ENCODE measurements at regions not wholly inside any gene's neighbourhood (a gene's known extent, or its start where the extent isn't known, plus 50 kb on each side); places are given as distances from the start of the nearest gene placed in this dataset.

GRCh38 chr7:79822620-79823240 lies 311.9 kb upstream of the GNAI1 start:
- Histone ChIP-seq H3K4me3 (ENCODE audit: low read length in 3 of 3) (no peak overlapping the region), H3K9me3 (ENCODE audit: control insufficient read depth in 2 of 3, insufficient read depth in 1 of 3, low read length in 3 of 3) (no peaks in the 10 kb centered on the region), H3K36me3 (ENCODE audit: control insufficient read depth in 2 of 3, insufficient read depth in 3 of 3, low read length in 3 of 3) (no peaks in the 10 kb centered on the region), H3K9ac (ENCODE audit: low read length in 3 of 3) (no peak overlapping the region), H3K27me3 (ENCODE audit: control insufficient read depth, insufficient read depth, low read length) (no peaks in the 10 kb centered on the region), H3K27ac (ENCODE audit: low read depth in 2 of 2, low read length in 2 of 2) (no peak overlapping the region), H3K4me1 (ENCODE audit: control insufficient read depth in 2 of 3, insufficient read depth in 2 of 3, low read depth in 1 of 3, low read length in 3 of 3) (no peaks in the 10 kb centered on the region)
- DNase-seq (no peak), FAIRE-seq (no peak)
- intact Hi-C loops (cut with DNase I), result no loop called here
- no peak for TF ChIP-seq CTCF (IDR thresholded peaks at IDR 0.05; ENCODE audit: borderline replicate concordance, extremely low read depth, insufficient read depth)

GRCh38 chr7:79820387-79820786 lies 314.2 kb upstream of the GNAI1 start:
- FAIRE-seq, result no peak
- no peak overlapping the region for H3K9ac ChIP-seq (ENCODE audit: low read length in 3 of 3)
- no peaks in the 10 kb centered on the region for H3K36me3 ChIP-seq (ENCODE audit: control insufficient read depth in 2 of 3, insufficient read depth in 3 of 3, low read length in 3 of 3)
- H3K27ac ChIP-seq (ENCODE audit: low read depth in 2 of 2, low read length in 2 of 2), result no peak overlapping the region
- no peak for TF ChIP-seq CTCF (IDR thresholded peaks at IDR 0.05; ENCODE audit: borderline replicate concordance, extremely low read depth, insufficient read depth)
- H3K4me1 ChIP-seq (ENCODE audit: control insufficient read depth in 2 of 3, insufficient read depth in 2 of 3, low read depth in 1 of 3, low read length in 3 of 3), result no peaks in the 10 kb centered on the region
- no peaks in the 10 kb centered on the region for H3K9me3 ChIP-seq (ENCODE audit: control insufficient read depth in 2 of 3, insufficient read depth in 1 of 3, low read length in 3 of 3)
- intact Hi-C loops (cut with DNase I), result no loop called here
- peak; percentile 47 to 81 (median 52) for DNase-seq
- no peaks in the 10 kb centered on the region for H3K27me3 ChIP-seq (ENCODE audit: control insufficient read depth, insufficient read depth, low read length)
- H3K4me3 ChIP-seq (ENCODE audit: low read length in 3 of 3), result no peak overlapping the region

GRCh38 chr7:79810916-79811315 lies 323.7 kb upstream of the GNAI1 start:
- intact Hi-C loops (cut with DNase I), result no loop called here
- Histone ChIP-seq H3K4me1 (ENCODE audit: control insufficient read depth in 2 of 3, insufficient read depth in 2 of 3, low read depth in 1 of 3, low read length in 3 of 3) (no peaks in the 10 kb centered on the region), H3K9ac (ENCODE audit: low read length in 3 of 3) (no peak overlapping the region), H3K27ac (ENCODE audit: low read depth in 2 of 2, low read length in 2 of 2) (no peak overlapping the region), H3K36me3 (ENCODE audit: control insufficient read depth in 2 of 3, insufficient read depth in 3 of 3, low read length in 3 of 3) (no peaks in the 10 kb centered on the region), H3K27me3 (ENCODE audit: control insufficient read depth, insufficient read depth, low read length) (no peaks in the 10 kb centered on the region), H3K9me3 (ENCODE audit: control insufficient read depth in 2 of 3, insufficient read depth in 1 of 3, low read length in 3 of 3) (no peaks in the 10 kb centered on the region), H3K4me3 (ENCODE audit: low read length in 3 of 3) (no peak overlapping the region)
- TF ChIP-seq CTCF (IDR thresholded peaks at IDR 0.05; ENCODE audit: borderline replicate concordance, extremely low read depth, insufficient read depth), result no peak
- FAIRE-seq, result no peak
- DNase-seq, result peak in 2 of 5 donors; percentile 43 to 63
